ENCODE measurements at regions not wholly inside any gene's neighbourhood (a gene's known extent, or its start where the extent isn't known, plus 50 kb on each side); places are given as distances from the start of the nearest gene placed in this dataset.
A peak's percentile ranks its signal among the peaks of the same experiment; 100 is the strongest.
"Not testable (repeated sequence)": the region's sequence is repeated elsewhere in the genome, so short reads cannot be mapped to it uniquely, and the experiment has no call there.

DNA sequence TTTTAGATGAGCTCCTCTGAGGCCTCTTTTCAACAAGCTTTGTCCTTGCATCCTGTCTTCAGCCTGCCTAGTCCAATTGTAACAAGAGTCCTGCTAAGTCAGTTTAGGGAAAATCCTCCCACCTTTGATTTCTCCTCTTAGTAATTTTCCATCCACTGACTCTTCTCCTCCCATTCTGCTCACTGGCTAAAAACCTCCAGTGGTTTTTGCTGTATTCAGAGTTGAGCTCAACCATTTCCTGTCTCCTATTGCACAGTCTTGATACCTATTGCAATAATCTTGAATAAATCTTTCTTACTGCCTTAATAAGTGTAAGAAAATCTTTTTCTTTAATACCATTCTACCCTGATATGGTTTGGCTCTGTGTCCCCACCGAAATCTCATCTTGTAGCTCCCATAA, 117.8 kb upstream of the ENPP6 start:
- DNase-seq, result no peak

DNA sequence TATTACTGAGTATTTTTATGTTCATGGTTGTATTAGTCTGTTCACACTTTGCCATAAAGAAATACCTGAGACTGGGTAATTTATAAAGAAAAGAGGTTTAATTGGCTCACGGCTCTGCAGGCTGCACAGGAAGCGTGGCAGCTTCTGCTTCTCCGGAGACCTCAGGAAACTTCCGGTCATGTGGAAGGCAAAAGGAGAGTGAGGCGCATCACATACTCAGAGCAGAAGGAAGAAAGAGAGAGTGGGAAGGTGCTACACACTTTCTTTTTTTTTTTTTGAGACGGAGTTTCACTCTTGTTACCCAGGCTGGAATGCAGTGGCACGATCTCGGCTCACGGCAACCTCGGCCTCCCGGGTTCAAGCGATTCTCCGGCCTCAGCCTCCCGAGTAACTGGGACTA, 115.8 kb upstream of the ENPP6 start:
- not testable (repeated sequence) for DNase-seq

DNA sequence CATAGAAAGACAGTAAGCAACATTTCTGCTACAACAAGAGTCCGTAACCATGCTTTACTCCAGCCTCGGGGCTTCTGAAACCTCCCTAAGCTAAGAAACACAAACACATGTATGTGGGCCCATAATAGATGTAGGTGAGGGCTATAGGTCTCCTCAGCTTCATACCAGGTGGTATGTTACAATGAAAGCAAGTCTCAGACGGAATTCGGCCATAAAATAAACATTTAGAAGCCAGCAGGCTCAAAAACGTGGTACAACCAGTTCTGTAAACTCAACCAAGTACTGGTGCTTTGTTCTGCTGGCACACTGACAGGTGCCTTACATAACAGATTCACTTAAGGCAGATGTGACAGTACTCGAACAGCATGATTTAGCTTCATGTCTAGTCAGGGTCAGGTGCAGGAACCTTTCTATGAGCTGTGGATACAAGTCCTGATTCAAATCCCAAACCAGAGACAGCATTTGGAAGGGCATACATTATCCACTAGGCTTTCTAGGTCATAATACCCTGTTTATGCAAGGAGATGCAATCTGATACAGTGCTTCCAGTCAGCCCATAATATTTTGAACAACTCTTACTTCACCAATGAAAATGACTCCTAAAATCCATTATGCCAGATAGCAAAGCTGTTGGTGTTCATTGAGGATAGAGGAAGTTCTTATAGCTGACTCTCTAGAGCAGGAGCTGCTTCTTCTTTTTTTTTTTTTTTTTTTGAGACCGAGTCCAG, 113.8 kb upstream of the ENPP6 start:
- DNase-seq, result peak in 7 of 56 donors; percentile 9 to 21 (median 15)

DNA sequence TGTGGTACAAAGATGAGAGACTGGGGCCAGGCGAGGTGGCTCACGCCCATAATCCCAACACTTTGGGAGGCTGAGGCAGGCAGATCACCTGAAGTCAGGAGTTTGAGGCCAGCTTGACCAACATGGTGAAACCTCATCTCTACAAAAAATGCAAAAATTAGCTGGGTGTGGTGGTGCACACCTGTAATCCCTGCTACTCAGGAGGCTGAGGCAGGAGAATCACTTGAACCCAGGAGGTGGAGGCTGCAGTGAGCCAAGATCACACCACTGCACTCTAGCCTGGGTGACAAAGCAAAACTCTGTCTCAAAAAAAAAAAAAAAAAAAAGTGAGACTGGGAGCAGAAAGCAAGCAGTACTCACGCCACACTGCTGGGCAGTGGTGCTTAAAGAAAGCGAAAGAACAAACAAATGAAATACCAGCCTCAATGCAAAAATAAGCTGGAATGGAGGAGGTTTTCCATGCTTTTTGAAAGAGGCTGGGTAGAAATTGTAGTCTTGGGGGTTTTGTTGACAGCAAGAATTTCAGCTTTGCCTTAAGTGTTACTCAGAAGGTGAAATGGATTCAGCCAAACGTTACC, 112.9 kb upstream of the ENPP6 start:
- DNase-seq, result not testable (repeated sequence)

DNA sequence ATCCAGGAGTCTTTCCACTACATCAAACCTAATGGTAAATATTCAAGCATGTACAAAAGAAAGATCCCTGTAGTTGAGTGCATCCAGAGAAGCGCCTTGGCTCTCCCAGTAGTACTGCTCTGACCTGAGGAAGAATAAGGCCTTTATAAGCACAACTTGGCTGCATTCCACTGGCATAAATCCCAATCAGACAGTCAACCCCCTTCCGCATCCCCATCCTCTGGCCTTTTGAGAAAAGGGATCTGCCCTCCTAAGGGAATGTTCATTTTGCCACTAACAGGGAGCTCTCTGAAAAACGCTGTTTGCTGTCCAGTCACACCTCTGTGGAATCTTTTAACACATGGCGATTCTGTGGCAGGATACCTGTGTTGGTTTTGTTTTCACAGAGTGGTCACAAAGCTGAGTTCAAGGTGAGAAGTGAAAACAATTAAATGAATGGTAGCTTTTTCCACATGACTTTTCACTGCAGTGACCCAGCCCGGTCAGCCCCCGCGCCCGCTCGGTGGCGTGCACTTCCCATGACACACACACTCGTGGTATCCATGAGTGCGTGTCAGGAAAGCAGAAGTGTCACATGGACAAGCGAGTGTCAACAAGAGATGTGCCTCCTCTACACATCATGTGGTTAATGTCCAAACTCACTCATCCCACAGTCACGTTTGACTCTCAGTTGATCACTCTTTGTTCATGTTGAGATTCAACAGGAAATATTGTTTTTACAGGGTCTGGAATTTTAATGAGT, 112.2 kb upstream of the ENPP6 start:
- peak in 29 of 56 donors; percentile 7 to 63 (median 25) for DNase-seq

DNA sequence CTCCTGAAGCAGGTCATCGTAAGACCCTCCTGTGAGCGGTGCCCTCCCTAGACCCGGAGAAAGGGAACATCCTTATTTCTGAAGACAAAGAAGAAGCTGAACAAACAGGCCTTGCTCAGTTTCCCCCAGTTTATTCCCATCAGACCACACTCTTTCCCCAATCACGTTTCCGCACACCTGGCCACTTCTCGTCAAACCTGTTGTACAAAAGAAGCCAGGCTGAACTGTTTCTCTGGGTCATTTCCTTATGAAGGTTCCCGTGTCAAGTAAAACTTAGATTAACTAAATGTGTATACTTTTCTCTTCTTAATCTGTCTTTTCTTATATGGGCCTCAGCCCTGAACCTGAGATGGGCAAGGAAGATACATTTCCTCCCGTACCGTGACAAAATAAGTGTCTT, 111.6 kb upstream of the ENPP6 start:
- DNase-seq, result no peak

DNA sequence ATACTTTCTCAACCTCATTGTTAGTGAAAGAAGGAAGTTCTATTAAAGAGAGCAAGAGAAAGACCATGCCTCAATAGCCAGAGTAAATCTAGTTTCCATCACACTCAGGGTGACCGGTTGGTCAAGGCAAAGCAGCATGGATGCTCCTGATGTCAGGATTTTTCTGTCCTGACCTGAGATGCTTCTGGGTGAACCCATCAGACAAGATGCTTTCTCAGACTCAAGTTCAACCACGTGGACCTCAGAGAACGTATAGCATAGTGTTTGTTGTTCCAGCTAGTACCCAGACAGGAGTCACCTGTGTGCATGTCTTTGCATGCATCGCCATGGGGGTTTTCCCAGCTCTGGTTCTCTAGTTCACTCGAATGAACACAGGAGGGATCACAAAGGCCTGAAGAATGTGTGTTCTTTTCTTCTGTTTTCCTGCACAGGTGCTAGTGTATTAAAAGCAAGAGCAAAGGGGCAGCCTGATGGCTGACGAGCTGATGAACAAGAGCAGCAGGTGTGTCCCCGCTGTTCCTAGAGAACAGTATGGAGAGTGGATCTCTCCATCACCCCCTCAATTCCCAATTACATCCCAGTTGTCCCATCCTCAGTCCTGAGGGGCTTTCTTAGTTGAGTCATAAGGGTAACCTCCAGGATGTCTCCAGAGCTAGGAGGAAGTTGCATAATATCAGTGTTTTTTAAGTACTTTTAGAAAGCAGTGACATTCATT, 110.5 kb upstream of the ENPP6 start:
- DNase-seq, result no peak

DNA sequence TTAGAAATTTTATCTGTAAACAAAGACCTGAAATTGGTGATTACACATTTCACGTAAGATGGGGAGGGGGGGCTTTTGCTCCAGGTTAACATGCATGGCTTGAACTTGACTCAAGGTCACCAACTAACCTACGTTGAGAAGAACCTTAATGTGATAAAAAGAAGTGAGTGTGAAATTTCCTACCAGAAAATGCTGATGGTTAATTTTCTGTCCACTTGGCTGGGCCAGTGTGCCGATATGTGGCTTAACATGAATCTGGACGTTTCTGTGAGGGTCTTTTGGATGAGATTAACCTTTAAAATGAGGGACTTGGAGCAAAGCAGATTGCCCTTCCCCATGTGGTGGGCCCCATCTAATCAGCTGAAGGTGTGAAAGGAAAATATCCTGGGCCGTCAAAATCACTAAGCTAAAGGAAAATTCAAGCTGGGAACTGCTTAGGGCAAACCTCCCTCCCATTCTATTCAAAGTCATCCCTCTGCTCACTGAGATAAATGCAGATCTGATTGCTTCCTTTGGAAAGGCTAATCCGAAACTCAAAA, 107.3 kb upstream of the ENPP6 start:
- no peak for DNase-seq

DNA sequence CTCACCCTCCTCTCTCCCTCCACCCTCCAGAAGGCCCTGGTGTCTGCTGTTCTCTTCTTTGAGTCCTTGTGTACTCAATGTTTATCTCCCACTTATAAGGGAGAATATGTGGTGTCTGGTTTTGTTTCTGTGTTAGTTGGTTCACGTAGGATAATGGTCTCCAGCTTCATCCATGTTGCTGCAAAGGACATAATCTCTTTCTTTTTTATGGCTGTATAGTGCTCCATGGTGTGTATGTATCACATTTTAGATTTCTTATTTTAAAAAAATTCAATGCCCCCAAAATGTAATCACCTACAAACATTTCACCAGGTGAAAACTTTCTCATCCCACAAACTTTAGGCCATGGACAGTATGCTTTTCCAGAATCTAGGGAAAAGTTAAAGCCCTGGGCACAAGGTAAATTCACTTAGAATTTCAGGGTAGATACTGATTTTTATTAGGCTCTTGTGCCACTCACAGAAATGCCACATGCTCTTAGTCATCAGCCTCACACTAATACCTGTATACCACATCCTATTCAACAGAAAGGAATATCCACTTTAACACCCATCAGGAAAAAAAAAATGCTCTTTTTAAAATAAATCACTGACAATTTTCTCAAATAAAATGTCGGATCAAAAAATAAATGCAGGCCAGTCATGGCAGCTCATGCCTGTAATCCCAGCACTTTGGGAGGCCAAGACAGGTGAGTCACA, 104.8 kb upstream of the ENPP6 start:
- no peak for DNase-seq

DNA sequence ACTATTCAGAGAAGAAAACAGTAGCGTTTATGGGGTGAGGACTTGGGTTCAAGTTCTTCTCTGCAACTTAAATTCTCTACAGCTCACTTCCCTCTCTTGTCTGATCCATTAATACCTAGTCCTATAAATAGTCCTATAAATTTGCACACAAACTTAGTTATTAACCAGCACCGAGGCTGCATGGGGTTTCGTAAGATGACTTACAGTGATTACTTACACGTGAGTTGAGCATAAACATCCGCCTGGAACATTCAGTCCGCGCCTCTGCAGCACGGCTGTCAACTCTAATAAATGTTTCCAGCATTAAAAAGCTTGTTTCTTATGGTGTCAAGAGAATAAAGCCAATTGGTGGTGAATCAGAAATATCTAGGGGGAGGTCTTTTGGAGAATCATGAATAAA, 103.0 kb upstream of the ENPP6 start:
- no peak for DNase-seq

DNA sequence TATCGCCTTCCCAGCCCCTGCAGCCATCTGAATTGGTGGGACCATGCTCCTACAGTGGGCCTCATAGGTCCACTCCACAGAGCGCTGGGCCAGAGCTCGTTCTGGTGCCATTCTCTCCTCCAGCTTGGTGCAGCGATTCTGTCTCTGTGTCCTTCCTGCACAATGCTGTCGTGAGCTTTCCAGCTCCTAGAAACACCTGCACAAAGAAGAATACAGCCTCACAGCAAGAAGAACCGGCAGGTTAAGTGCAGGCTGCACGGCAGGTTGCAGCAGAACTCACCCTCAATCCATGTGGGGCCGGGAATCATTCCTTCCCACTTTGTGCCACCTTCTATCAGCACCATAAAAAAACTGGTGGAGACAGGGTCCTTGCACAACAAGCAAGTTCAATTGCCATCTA, 101.2 kb upstream of the ENPP6 start:
- DNase-seq, result no peak

DNA sequence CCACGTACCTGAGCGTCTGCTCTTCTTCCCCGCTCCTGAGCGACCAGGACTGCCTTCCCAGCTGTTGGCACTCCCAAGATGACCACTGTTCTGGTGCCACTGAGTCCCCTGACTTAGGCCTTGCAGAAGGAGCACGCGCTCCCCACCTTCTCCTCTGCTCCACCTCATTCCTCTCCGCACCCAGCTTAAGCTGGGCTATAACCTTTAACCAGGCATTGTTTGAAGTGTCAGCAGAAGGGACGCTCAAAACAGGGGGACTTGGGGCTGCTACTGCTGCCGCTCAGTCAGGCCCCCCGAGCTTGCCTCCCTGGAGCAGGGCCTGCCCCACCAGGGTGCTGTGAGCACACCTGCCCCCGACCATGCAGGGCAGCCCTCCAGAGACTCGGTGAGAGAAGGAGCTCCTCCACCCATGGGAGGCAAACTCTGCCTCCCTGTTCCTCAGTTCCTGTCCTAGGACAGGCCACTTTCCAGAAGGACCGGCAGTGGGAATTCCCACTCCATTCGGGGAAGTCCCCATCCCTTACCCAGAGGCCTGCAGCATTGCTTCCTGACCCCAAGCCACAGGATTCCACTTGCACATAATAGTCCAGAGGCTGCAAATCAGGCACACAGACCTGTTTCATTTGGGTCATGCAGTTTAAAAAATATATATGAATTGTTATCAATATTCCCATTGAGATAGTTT, 99.7 kb upstream of the ENPP6 start:
- DNase-seq, result no peak

DNA sequence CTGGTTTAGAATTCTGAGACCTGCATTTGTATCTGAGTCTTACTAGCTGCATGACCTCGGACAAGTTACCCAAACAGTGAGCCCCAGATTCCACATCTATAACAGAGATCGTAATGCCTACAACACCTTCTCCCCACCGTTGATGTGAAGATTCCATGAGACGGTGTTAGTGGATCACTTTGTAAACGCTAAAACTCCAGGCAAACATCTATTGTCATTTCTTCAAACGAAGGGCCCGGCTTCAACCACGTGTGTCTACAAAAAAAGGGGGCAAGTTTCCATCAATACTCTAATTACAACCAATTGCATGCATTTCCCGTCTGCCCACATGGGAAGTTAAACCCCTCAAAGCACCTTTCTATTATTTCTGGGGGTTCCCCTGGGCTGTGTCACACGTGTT, 99.1 kb upstream of the ENPP6 start:
- DNase-seq, result no peak

DNA sequence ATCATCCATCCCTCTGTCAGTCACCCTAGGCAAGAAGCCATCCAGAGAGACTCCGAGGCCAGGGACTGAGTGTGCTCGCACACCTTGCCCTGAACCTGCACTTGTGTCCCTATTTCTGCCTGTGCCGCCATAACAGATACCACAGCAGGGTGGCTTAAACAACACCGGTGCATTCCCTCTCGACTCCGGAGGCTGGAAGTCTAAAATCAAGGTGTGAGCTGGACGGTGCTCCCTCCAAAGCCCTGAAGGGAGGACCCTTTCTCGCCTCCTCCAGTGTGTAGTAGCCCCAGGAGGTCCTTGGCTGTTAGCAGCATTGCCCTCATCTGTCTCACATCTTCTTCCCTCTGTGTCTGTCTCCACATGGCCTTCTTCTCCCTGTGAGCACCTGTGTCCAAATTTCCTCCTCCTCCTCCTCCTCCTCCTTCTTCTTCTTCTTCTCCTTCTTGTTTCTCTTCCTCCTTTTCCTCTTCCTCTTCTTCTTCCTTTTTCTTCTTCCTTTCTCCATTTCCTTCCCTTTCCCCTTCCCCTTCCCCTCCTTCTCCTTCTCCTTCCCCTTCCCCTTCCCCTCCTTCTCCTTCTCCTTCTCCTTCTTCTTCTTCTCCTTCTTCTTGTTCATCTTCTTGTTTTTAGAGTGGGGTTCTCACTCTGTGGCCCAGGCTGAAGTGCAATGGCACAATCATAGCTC, 98.1 kb upstream of the ENPP6 start:
- no peak for DNase-seq

DNA sequence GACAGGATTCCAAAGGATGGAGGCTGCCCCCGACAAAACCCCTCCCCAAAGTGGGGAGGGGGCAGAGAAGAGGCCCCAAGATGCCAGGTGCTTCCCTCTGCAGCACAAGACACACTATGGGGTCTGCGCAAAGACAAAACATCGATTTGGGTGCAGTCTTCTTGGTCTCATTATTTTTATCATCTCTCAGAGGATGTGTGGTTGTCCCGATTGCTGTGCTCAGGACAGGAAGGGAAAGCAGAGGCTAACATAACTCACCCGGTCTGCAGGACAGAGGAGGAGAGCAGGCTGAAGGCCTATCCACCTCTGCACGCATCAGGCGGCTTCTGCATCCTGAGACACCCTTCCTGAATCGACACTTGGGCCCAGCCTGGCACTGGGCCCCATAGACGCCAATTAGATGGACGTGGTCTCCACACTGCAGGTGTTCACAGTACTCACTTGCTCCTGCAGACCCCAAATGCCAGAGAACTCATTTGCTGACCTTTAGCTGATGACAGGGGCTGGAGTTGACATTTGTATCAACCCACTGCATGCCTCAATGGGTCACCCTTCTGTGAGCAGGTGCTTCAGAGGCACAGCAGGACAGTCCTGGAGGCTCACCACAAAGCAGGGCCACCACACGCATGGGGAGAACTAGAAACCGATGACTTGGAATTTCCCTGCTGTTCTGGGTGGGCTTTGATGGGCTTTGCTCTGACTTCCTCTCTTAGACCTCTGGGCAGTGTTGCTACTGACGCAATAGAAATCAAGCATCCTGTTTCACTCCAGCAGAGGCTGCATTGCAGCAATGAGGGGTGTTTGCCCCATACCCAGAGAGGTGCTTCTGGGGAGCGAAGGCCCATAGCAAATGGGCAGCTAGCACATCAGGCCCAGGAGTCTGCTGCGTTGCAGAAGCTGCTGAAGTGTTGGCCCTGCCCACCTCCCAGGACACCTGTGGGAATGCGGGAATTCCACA, 96.3 kb upstream of the ENPP6 start:
- peak in 4 of 56 donors; percentile 3 to 14 (median 5) for DNase-seq

DNA sequence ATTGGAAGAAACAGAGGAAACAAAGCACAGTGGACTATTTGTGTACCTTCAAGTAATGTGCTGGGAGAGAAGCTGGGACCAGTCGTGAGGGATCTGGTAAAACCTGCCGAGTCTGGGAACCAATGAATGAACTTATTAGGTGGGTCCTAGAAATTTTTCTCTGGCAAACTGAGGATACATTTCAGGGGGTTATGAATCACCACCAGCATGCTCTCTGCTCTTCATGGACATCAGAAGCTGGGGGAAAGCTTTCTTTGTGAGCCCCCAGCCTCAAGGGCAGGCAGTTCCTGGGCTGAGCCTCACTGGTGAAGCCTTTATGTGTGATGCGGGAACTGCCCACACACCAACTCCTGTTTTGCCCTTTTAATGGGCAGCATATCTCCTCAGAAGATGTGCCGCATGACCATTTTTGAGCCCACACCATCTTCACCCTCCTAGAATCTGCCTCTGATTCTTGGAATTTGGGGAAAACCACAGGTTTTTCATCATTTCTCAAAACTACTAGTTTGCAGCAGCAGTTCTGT, 95.4 kb upstream of the ENPP6 start:
- no peak for DNase-seq

DNA sequence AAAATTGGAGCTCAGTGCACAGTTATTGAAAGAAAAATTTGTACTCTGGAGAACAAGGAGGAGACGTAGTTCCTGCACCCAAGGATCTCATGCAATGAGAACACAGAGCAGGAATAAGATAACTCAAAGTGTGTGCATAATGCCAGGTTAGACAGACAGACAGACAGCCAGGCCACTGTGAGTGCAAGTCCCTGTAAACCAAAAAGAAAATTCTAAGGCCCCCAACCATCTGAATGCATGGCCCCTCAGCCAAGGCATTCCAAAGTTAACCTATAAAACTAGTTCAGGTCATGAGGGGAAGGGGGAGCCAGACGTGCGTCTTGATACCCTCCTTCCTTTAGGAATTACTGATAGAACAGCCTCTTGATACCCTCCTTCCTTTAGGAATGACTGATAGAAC, 94.5 kb upstream of the ENPP6 start:
- no peak for DNase-seq

Measured in nucleus accumbens (tissue), 56 donors.